MCF 10A (cell line): ENCODE measurements at regions not wholly inside any gene's neighbourhood (a gene's known extent, or its start where the extent isn't known, plus 50 kb on each side); places are given as distances from the start of the nearest gene placed in this dataset.
"Not testable (repeated sequence)": the region's sequence is repeated elsewhere in the genome, so short reads cannot be mapped to it uniquely, and the experiment has no call there.

ENCODE experiments used
- BruUV-seq: library from RNA; stranded (reverse); fragments of 400-500 nt; replicated peaks from 2 replicates; lab custom pipeline; 2021; lab: Mats Ljungman, UMichigan
- CTCF ChIA-PET: fragments of 300-600 bp; sonication (Branson Sonifier 250); formaldehyde crosslinking; extraction: SDS; loops from one replicate; lab custom pipeline; 2021; ENCODE audit warnings: antibody characterized with exemption, inconsistent platforms; lab: Yijun Ruan, JAX
- POLR2A ChIA-PET: fragments of 300-600, 350-650 bp; sonication (Branson Sonifier 250); formaldehyde crosslinking; extraction: SDS; loops from one replicate; lab custom pipeline; 2020; ENCODE audit warnings: antibody characterized with exemption, inconsistent platforms; lab: Yijun Ruan, JAX
- DNase-seq: peaks from one replicate; pipeline ENCODE4 v3.0.0-alpha.2; 2018; ENCODE audit not compliant: unreplicated experiment
- H3K27ac Mint-ChIP-seq: one replicate; pipeline ENCODE4 v1.8.0; 2022; ENCODE audit warnings: mild to moderate bottlenecking, low read depth, mixed read lengths; ENCODE audit not compliant: unreplicated experiment
- H3K27me3 Mint-ChIP-seq: one replicate; pipeline ENCODE4 v1.8.0; 2022; ENCODE audit warnings: mixed read lengths; ENCODE audit not compliant: insufficient read depth, unreplicated experiment
- H3K36me3 Mint-ChIP-seq: one replicate; pipeline ENCODE4 v1.8.0; 2022; ENCODE audit warnings: mild to moderate bottlenecking, moderate library complexity, mixed read lengths; ENCODE audit not compliant: insufficient read depth, unreplicated experiment
- H3K4me1 Mint-ChIP-seq: one replicate; pipeline ENCODE4 v1.8.0; 2022; ENCODE audit warnings: mixed read lengths; ENCODE audit not compliant: insufficient read depth, unreplicated experiment
- H3K4me3 Mint-ChIP-seq: one replicate; pipeline ENCODE4 v1.8.0; 2022; ENCODE audit warnings: mild to moderate bottlenecking, moderate library complexity, mixed read lengths; ENCODE audit not compliant: unreplicated experiment
- H3K9me3 Mint-ChIP-seq: one replicate; pipeline ENCODE4 v1.8.0; 2022; ENCODE audit warnings: mixed read lengths; ENCODE audit not compliant: unreplicated experiment
- CTCF ChIP-seq: fragments of 200-600 bp; IDR thresholded peaks from one replicate; pipeline ENCODE4 v1.8.0; 2022; ENCODE audit warnings: antibody characterized with exemption, mild to moderate bottlenecking; ENCODE audit not compliant: unreplicated experiment
- intact Hi-C: fragments of 100-400 bp; cut with micrococcal nuclease; formaldehyde crosslinking; loops from 2 replicates; pipeline ENCODE4 v1.14.1; 2022

- Mint-ChIP-seq H3K36me3 (no peaks in the 10 kb centered on the region), H3K27me3 (no peaks in the 10 kb centered on the region), H3K4me1 (no peaks in the 10 kb centered on the region), H3K27ac (no peak overlapping the region), H3K4me3 (no peak overlapping the region), H3K9me3 (no peaks in the 10 kb centered on the region)
- CTCF ChIA-PET, result interaction anchor here (0.9 kb wide), 1 partner anchor 8 kb away, joined by 4 read pairs; no protein-coding TSS in a partner anchor
- TF ChIP-seq CTCF, result no peak
- intact Hi-C loops, result no loop called here
- no peak for DNase-seq
- POLR2A ChIA-PET, result interaction anchor here (1.3 kb wide), 1 partner anchor 19 kb away, joined by 4 read pairs; no protein-coding TSS in a partner anchor
- no TSS peak for BruUV-seq
Observed at GRCh38 chr10:61588770-61589211, 73.9 kb upstream of the CABCOCO1 start.

- H3K4me3 Mint-ChIP-seq, result no peak overlapping the region
- no TSS peak for BruUV-seq
- H3K27me3 Mint-ChIP-seq, result no peaks in the 10 kb centered on the region
- no peaks in the 10 kb centered on the region for H3K4me1 Mint-ChIP-seq
- no peak overlapping the region for H3K27ac Mint-ChIP-seq
- no peaks in the 10 kb centered on the region for H3K36me3 Mint-ChIP-seq
- intact Hi-C loops, result no loop called here
- TF ChIP-seq CTCF, result no peak
- ChIA-PET POLR2A (no interaction called here), CTCF (interaction anchor here (0.6 kb wide), 1 partner anchor 14 kb away, joined by 3 read pairs; no protein-coding TSS in a partner anchor)
- H3K9me3 Mint-ChIP-seq, result no peaks in the 10 kb centered on the region
- DNase-seq, result no peak
Observed at GRCh38 chr10:61586829-61587228, 75.9 kb upstream of the CABCOCO1 start.

- H3K4me3 Mint-ChIP-seq, result no peak overlapping the region
- TF ChIP-seq CTCF, result no peak
- POLR2A ChIA-PET, result no interaction called here
- intact Hi-C loops, result no loop called here
- H3K27ac Mint-ChIP-seq, result no peak overlapping the region
- CTCF ChIA-PET, result interaction anchor here (0.6 kb wide), 1 partner anchor 13 kb away, joined by 3 read pairs; no protein-coding TSS in a partner anchor
- no peaks in the 10 kb centered on the region for H3K9me3 Mint-ChIP-seq
- H3K27me3 Mint-ChIP-seq, result no peaks in the 10 kb centered on the region
- DNase-seq, result no peak
- H3K36me3 Mint-ChIP-seq, result no peaks in the 10 kb centered on the region
- no TSS peak for BruUV-seq
- H3K4me1 Mint-ChIP-seq, result peaks cover 2% of the 10 kb centered on the region
Observed at GRCh38 chr10:61580608-61581007, 82.1 kb upstream of the CABCOCO1 start.

GRCh38 chr10:61570204-61570603 lies 92.5 kb upstream of the CABCOCO1 start:
- intact Hi-C loops, H3K4me3 Mint-ChIP-seq, H3K36me3 Mint-ChIP-seq, H3K27ac Mint-ChIP-seq, H3K27me3 Mint-ChIP-seq, BruUV-seq, DNase-seq, H3K9me3 Mint-ChIP-seq, H3K4me1 Mint-ChIP-seq: not testable (repeated sequence)
- ChIA-PET POLR2A (interaction anchor here (1.4 kb wide), 1 partner anchor 11 kb away, joined by 4 read pairs; no protein-coding TSS in a partner anchor), CTCF (interaction anchor here (1.0 kb wide), 1 partner anchor 13 kb away, joined by 4 read pairs; no protein-coding TSS in a partner anchor)
